ENCODE measurements at regions not wholly inside any gene's neighbourhood (a gene's known extent, or its start where the extent isn't known, plus 50 kb on each side); places are given as distances from the start of the nearest gene placed in this dataset.

- Histone ChIP-seq H3K4me2 (ENCODE audit: low read depth, low read length) (no peak overlapping the region), H4K20me1 (ENCODE audit: insufficient read depth, low read length) (no peaks in the 10 kb centered on the region), H3F3A (ENCODE audit: insufficient read depth, low read length) (no peaks in the 10 kb centered on the region), H3K27me3 (replicated peaks; ENCODE audit: insufficient read depth, low read length) (no peaks in the 10 kb centered on the region), H3K36me3 (replicated peaks; ENCODE audit: insufficient read depth, low read length) (no peaks in the 10 kb centered on the region), H3K9me2 (replicated peaks; ENCODE audit: insufficient read depth, low read length) (no peaks in the 10 kb centered on the region), H3K4me3 (ENCODE audit: low read length) (no peak overlapping the region), H3K9me3 (replicated peaks; ENCODE audit: insufficient read depth, low read length) (no peaks in the 10 kb centered on the region), H3K9ac (ENCODE audit: low read length) (no peak overlapping the region), H3K79me2 (ENCODE audit: low read length) (no peaks in the 10 kb centered on the region), H3K27ac (ENCODE audit: low read length) (no peak overlapping the region), H2AFZ (ENCODE audit: low read length) (no peak overlapping the region), H3K4me1 (ENCODE audit: low read length) (no peaks in the 10 kb centered on the region)
- TF ChIP-seq EZH2phosphoT487 (IDR thresholded peaks at IDR 0.05; ENCODE audit: low read length) (no peak), EZH2 (optimal IDR thresholded peaks at IDR 0.05; ENCODE audit: low read depth, low read length) (no peak), CTCF (IDR thresholded peaks at IDR 0.05; ENCODE audit: low read length) (no peak)
- no peak for DNase-seq
Observed at GRCh38 chrX:125628435-125628834, 308.8 kb downstream of the TEX13C start.

GRCh38 chrX:125641405-125641804 is 321.7 kb downstream of the TEX13C start:
- no peaks in the 10 kb centered on the region for H3K36me3 ChIP-seq (replicated peaks; ENCODE audit: insufficient read depth, low read length)
- no peak overlapping the region for H3K9ac ChIP-seq (ENCODE audit: low read length)
- H3K27me3 ChIP-seq (replicated peaks; ENCODE audit: insufficient read depth, low read length) = no peaks in the 10 kb centered on the region
- H3K4me1 ChIP-seq (ENCODE audit: low read length) = no peaks in the 10 kb centered on the region
- no peaks in the 10 kb centered on the region for H3K9me3 ChIP-seq (replicated peaks; ENCODE audit: insufficient read depth, low read length)
- H3K9me2 ChIP-seq (replicated peaks; ENCODE audit: insufficient read depth, low read length) = no peaks in the 10 kb centered on the region
- H3K27ac ChIP-seq (ENCODE audit: low read length) = no peak overlapping the region
- no peaks in the 10 kb centered on the region for H4K20me1 ChIP-seq (ENCODE audit: insufficient read depth, low read length)
- no peak overlapping the region for H3K4me2 ChIP-seq (ENCODE audit: low read depth, low read length)
- no peak overlapping the region for H2AFZ ChIP-seq (ENCODE audit: low read length)
- no peak overlapping the region for H3K4me3 ChIP-seq (ENCODE audit: low read length)
- TF ChIP-seq CTCF (IDR thresholded peaks at IDR 0.05; ENCODE audit: low read length) = no peak
- TF ChIP-seq EZH2phosphoT487 (IDR thresholded peaks at IDR 0.05; ENCODE audit: low read length) = no peak
- TF ChIP-seq EZH2 (optimal IDR thresholded peaks at IDR 0.05; ENCODE audit: low read depth, low read length) = no peak
- H3F3A ChIP-seq (ENCODE audit: insufficient read depth, low read length) = no peaks in the 10 kb centered on the region
- H3K79me2 ChIP-seq (ENCODE audit: low read length) = no peaks in the 10 kb centered on the region
- DNase-seq = no peak

GRCh38 chrX:125646195-125646594 is 326.5 kb downstream of the TEX13C start:
- peak; percentile 9 for DNase-seq

More at GRCh38 chrX:125646195-125646594, 326.5 kb downstream of the TEX13C start:
- no peak overlapping the region for H3K4me3 ChIP-seq (ENCODE audit: low read length)
- no peaks in the 10 kb centered on the region for H3K9me3 ChIP-seq (replicated peaks; ENCODE audit: insufficient read depth, low read length)
- H3K9ac ChIP-seq (ENCODE audit: low read length) = no peak overlapping the region
- H3K9me2 ChIP-seq (replicated peaks; ENCODE audit: insufficient read depth, low read length) = no peaks in the 10 kb centered on the region
- no peaks in the 10 kb centered on the region for H3K36me3 ChIP-seq (replicated peaks; ENCODE audit: insufficient read depth, low read length)
- no peaks in the 10 kb centered on the region for H3F3A ChIP-seq (ENCODE audit: insufficient read depth, low read length)
- no peak for TF ChIP-seq EZH2 (optimal IDR thresholded peaks at IDR 0.05; ENCODE audit: low read depth, low read length)
- TF ChIP-seq CTCF (IDR thresholded peaks at IDR 0.05; ENCODE audit: low read length) = no peak
- no peak for TF ChIP-seq EZH2phosphoT487 (IDR thresholded peaks at IDR 0.05; ENCODE audit: low read length)
- H3K4me2 ChIP-seq (ENCODE audit: low read depth, low read length) = no peak overlapping the region
- H3K79me2 ChIP-seq (ENCODE audit: low read length) = no peaks in the 10 kb centered on the region
- H3K27me3 ChIP-seq (replicated peaks; ENCODE audit: insufficient read depth, low read length) = no peaks in the 10 kb centered on the region
- no peaks in the 10 kb centered on the region for H3K4me1 ChIP-seq (ENCODE audit: low read length)
- H2AFZ ChIP-seq (ENCODE audit: low read length) = no peak overlapping the region
- H3K27ac ChIP-seq (ENCODE audit: low read length) = no peak overlapping the region
- H4K20me1 ChIP-seq (ENCODE audit: insufficient read depth, low read length) = no peaks in the 10 kb centered on the region

All from MM.1S (cell line).